Effector memory CD4-positive, alpha-beta T cell (primary cell): ENCODE measurements at regions not wholly inside any gene's neighbourhood (a gene's known extent, or its start where the extent isn't known, plus 50 kb on each side); places are given as distances from the start of the nearest gene placed in this dataset.

Experiments
- DNase-seq, 3 donors: peaks; one replicate each; pipeline ENCODE4 v3.0.0-alpha.2; 2020
- H3K27ac ChIP-seq: 2 replicates; pipeline ENCODE4 v1.7.0; 2013; ENCODE audit warnings: mild to moderate bottlenecking, low read length, moderate library complexity; ENCODE audit not compliant: insufficient read depth, poor library complexity, severe bottlenecking
- H3K27me3 ChIP-seq: replicated peaks from 2 replicates; pipeline ENCODE4 v1.7.0; 2013; ENCODE audit warnings: mild to moderate bottlenecking, low read length; ENCODE audit not compliant: insufficient read depth, control insufficient read depth, poor library complexity, severe bottlenecking
- H3K36me3 ChIP-seq: 2 replicates; pipeline ENCODE4 v1.7.0; 2013; ENCODE audit warnings: mild to moderate bottlenecking, low read length, moderate library complexity; ENCODE audit not compliant: control insufficient read depth, insufficient read depth
- H3K4me1 ChIP-seq: 2 replicates; pipeline ENCODE4 v1.7.0; 2013; ENCODE audit warnings: low read length, mild to moderate bottlenecking; ENCODE audit not compliant: control insufficient read depth, insufficient read depth, poor library complexity, severe bottlenecking
- H3K4me3 ChIP-seq: 2 replicates; pipeline ENCODE4 v1.7.0; 2013; ENCODE audit warnings: low read length, low read depth, mild to moderate bottlenecking; ENCODE audit not compliant: insufficient read depth, poor library complexity, severe bottlenecking
- H3K9me3 ChIP-seq: 2 replicates; pipeline ENCODE4 v1.7.0; 2013; ENCODE audit warnings: mild to moderate bottlenecking, low read length, moderate library complexity; ENCODE audit not compliant: control insufficient read depth

GRCh38 chr5:21678526-21678925, 1174.6 kb downstream of the CDH12 start:
- no peak overlapping the region for H3K4me3 ChIP-seq
- no peaks in the 10 kb centered on the region for H3K4me1 ChIP-seq
- H3K36me3 ChIP-seq: no peaks in the 10 kb centered on the region
- H3K27ac ChIP-seq: no peak overlapping the region
- no peaks in the 10 kb centered on the region for H3K9me3 ChIP-seq
- DNase-seq: no peak
- no peaks in the 10 kb centered on the region for H3K27me3 ChIP-seq

GRCh38 chr5:21672911-21673310, 1180.2 kb downstream of the CDH12 start:
- Histone ChIP-seq H3K27me3 (no peaks in the 10 kb centered on the region), H3K36me3 (no peaks in the 10 kb centered on the region), H3K27ac (no peak overlapping the region), H3K4me1 (no peaks in the 10 kb centered on the region), H3K4me3 (no peak overlapping the region), H3K9me3 (no peaks in the 10 kb centered on the region)
- no peak for DNase-seq

GRCh38 chr5:21672360-21672759, 1180.8 kb downstream of the CDH12 start:
- Histone ChIP-seq H3K27ac (no peak overlapping the region), H3K27me3 (no peaks in the 10 kb centered on the region), H3K4me1 (no peaks in the 10 kb centered on the region), H3K9me3 (no peaks in the 10 kb centered on the region), H3K36me3 (no peaks in the 10 kb centered on the region), H3K4me3 (no peak overlapping the region)
- no peak for DNase-seq

GRCh38 chr5:21665524-21665923, 1187.6 kb downstream of the CDH12 start:
- DNase-seq: no peak
- Histone ChIP-seq H3K4me3 (no peak overlapping the region), H3K9me3 (no peaks in the 10 kb centered on the region), H3K27ac (no peak overlapping the region), H3K36me3 (no peaks in the 10 kb centered on the region), H3K4me1 (no peaks in the 10 kb centered on the region), H3K27me3 (no peaks in the 10 kb centered on the region)

GRCh38 chr5:21663082-21663481, 1190.1 kb downstream of the CDH12 start:
- Histone ChIP-seq H3K36me3 (no peaks in the 10 kb centered on the region), H3K4me1 (no peaks in the 10 kb centered on the region), H3K9me3 (no peaks in the 10 kb centered on the region), H3K4me3 (no peak overlapping the region), H3K27ac (no peak overlapping the region), H3K27me3 (no peaks in the 10 kb centered on the region)
- DNase-seq: no peak

- H3K4me3 ChIP-seq: no peak overlapping the region
- H3K27ac ChIP-seq: no peak overlapping the region
- DNase-seq: no peak
- H3K4me1 ChIP-seq: no peaks in the 10 kb centered on the region
- H3K27me3 ChIP-seq: no peaks in the 10 kb centered on the region
- H3K36me3 ChIP-seq: no peaks in the 10 kb centered on the region
- no peaks in the 10 kb centered on the region for H3K9me3 ChIP-seq
These were observed 1192.0 kb downstream of the CDH12 start for GRCh38 chr5:21661184-21661583.

GRCh38 chr5:21654556-21654955, 1198.6 kb downstream of the CDH12 start:
- H3K27ac ChIP-seq: no peak overlapping the region
- H3K4me1 ChIP-seq: no peaks in the 10 kb centered on the region
- no peak overlapping the region for H3K4me3 ChIP-seq
- no peak for DNase-seq
- no peaks in the 10 kb centered on the region for H3K27me3 ChIP-seq
- H3K9me3 ChIP-seq: no peaks in the 10 kb centered on the region
- H3K36me3 ChIP-seq: no peaks in the 10 kb centered on the region

- H3K27ac ChIP-seq: no peak overlapping the region
- no peak overlapping the region for H3K4me3 ChIP-seq
- no peak for DNase-seq
- no peaks in the 10 kb centered on the region for H3K36me3 ChIP-seq
- no peaks in the 10 kb centered on the region for H3K27me3 ChIP-seq
- no peaks in the 10 kb centered on the region for H3K4me1 ChIP-seq
- no peaks in the 10 kb centered on the region for H3K9me3 ChIP-seq
These were observed 1203.2 kb downstream of the CDH12 start for GRCh38 chr5:21649969-21650368.

- H3K27me3 ChIP-seq: no peaks in the 10 kb centered on the region
- no peak for DNase-seq
- no peaks in the 10 kb centered on the region for H3K9me3 ChIP-seq
- no peak overlapping the region for H3K4me3 ChIP-seq
- H3K4me1 ChIP-seq: no peaks in the 10 kb centered on the region
- H3K27ac ChIP-seq: no peak overlapping the region
- H3K36me3 ChIP-seq: no peaks in the 10 kb centered on the region
These were observed 1206.7 kb downstream of the CDH12 start for GRCh38 chr5:21646469-21646868.

GRCh38 chr5:21644032-21644431, 1209.1 kb downstream of the CDH12 start:
- Histone ChIP-seq H3K27me3 (no peaks in the 10 kb centered on the region), H3K4me1 (no peaks in the 10 kb centered on the region), H3K4me3 (no peak overlapping the region), H3K9me3 (no peaks in the 10 kb centered on the region), H3K36me3 (no peaks in the 10 kb centered on the region), H3K27ac (no peak overlapping the region)
- no peak for DNase-seq

- Histone ChIP-seq H3K4me3 (no peak overlapping the region), H3K27ac (no peak overlapping the region), H3K9me3 (no peaks in the 10 kb centered on the region), H3K27me3 (no peaks in the 10 kb centered on the region), H3K4me1 (no peaks in the 10 kb centered on the region), H3K36me3 (no peaks in the 10 kb centered on the region)
- no peak for DNase-seq
These were observed 1210.8 kb downstream of the CDH12 start for GRCh38 chr5:21642312-21642711.
